ENCODE measurements at regions not wholly inside any gene's neighbourhood (a gene's known extent, or its start where the extent isn't known, plus 50 kb on each side); places are given as distances from the start of the nearest gene placed in this dataset.

- Histone ChIP-seq H3K9ac (ENCODE audit: low read length) (no peak overlapping the region), H3K27me3 (ENCODE audit: low read depth, low read length) (0 out of 2 replicates have a peak, but pooled peaks cover 2% of the 10 kb centered on the region), H3K4me2 (ENCODE audit: low read length) (no peak overlapping the region), H4K20me1 (ENCODE audit: insufficient read depth, low read length) (no peaks in the 10 kb centered on the region), H3K4me3 (ENCODE audit: low read length) (no peak overlapping the region), H2AFZ (ENCODE audit: low read depth, low read length) (no peak overlapping the region), H3K27ac (ENCODE audit: low read length) (no peak overlapping the region), H3K9me3 (ENCODE audit: insufficient read depth, low read length) (no peaks in the 10 kb centered on the region), H3K4me1 (ENCODE audit: low read length) (no peaks in the 10 kb centered on the region), H3K36me3 (replicated peaks; ENCODE audit: low read depth, low read length) (no peaks in the 10 kb centered on the region), H3K79me2 (ENCODE audit: low read length) (no peaks in the 10 kb centered on the region)
- TF ChIP-seq CTCF (IDR thresholded peaks at IDR 0.05; ENCODE audit: low read depth, low read length) (no peak), EZH2phosphoT487 (IDR thresholded peaks at IDR 0.05; ENCODE audit: low read depth) (no peak)
Measured at GRCh38 chr20:39298121-39298520, 336.0 kb downstream of the DHX35 start.

GRCh38 chr20:39295301-39295700, 333.2 kb downstream of the DHX35 start:
- H3K27ac ChIP-seq (ENCODE audit: low read length), result no peak overlapping the region
- TF ChIP-seq EZH2phosphoT487 (IDR thresholded peaks at IDR 0.05; ENCODE audit: low read depth) (no peak), CTCF (IDR thresholded peaks at IDR 0.05; ENCODE audit: low read depth, low read length) (no peak)
- H3K4me3 ChIP-seq (ENCODE audit: low read length), result no peak overlapping the region
- H4K20me1 ChIP-seq (ENCODE audit: insufficient read depth, low read length), result no peaks in the 10 kb centered on the region
- no peak overlapping the region for H2AFZ ChIP-seq (ENCODE audit: low read depth, low read length)
- H3K4me2 ChIP-seq (ENCODE audit: low read length), result no peak overlapping the region
- H3K79me2 ChIP-seq (ENCODE audit: low read length), result no peaks in the 10 kb centered on the region
- H3K4me1 ChIP-seq (ENCODE audit: low read length), result no peaks in the 10 kb centered on the region
- 0 out of 2 replicates have a peak, but pooled peaks cover under 1% of the 10 kb centered on the region for H3K27me3 ChIP-seq (ENCODE audit: low read depth, low read length)
- H3K36me3 ChIP-seq (replicated peaks; ENCODE audit: low read depth, low read length), result no peaks in the 10 kb centered on the region
- no peak overlapping the region for H3K9ac ChIP-seq (ENCODE audit: low read length)
- no peaks in the 10 kb centered on the region for H3K9me3 ChIP-seq (ENCODE audit: insufficient read depth, low read length)

GRCh38 chr20:39294137-39294725, 332.1 kb downstream of the DHX35 start:
- no peaks in the 10 kb centered on the region for H3K79me2 ChIP-seq (ENCODE audit: low read length)
- no peaks in the 10 kb centered on the region for H3K36me3 ChIP-seq (replicated peaks; ENCODE audit: low read depth, low read length)
- no peak overlapping the region for H3K27ac ChIP-seq (ENCODE audit: low read length)
- H2AFZ ChIP-seq (ENCODE audit: low read depth, low read length), result no peak overlapping the region
- H3K4me2 ChIP-seq (ENCODE audit: low read length), result no peak overlapping the region
- no peak overlapping the region for H3K4me3 ChIP-seq (ENCODE audit: low read length)
- H3K9me3 ChIP-seq (ENCODE audit: insufficient read depth, low read length), result no peaks in the 10 kb centered on the region
- TF ChIP-seq EZH2phosphoT487 (IDR thresholded peaks at IDR 0.05; ENCODE audit: low read depth) (no peak), CTCF (IDR thresholded peaks at IDR 0.05; ENCODE audit: low read depth, low read length) (no peak)
- H3K9ac ChIP-seq (ENCODE audit: low read length), result no peak overlapping the region
- H3K4me1 ChIP-seq (ENCODE audit: low read length), result peaks cover under 1% of the 10 kb centered on the region
- no peaks in the 10 kb centered on the region for H3K27me3 ChIP-seq (ENCODE audit: low read depth, low read length)
- H4K20me1 ChIP-seq (ENCODE audit: insufficient read depth, low read length), result no peaks in the 10 kb centered on the region

GRCh38 chr20:39292193-39292736, 330.1 kb downstream of the DHX35 start:
- Histone ChIP-seq H3K4me2 (ENCODE audit: low read length) (no peak overlapping the region), H3K4me1 (ENCODE audit: low read length) (peaks cover 4% of the 10 kb centered on the region), H3K4me3 (ENCODE audit: low read length) (no peak overlapping the region), H4K20me1 (ENCODE audit: insufficient read depth, low read length) (no peaks in the 10 kb centered on the region), H3K27me3 (ENCODE audit: low read depth, low read length) (no peaks in the 10 kb centered on the region), H2AFZ (ENCODE audit: low read depth, low read length) (no peak overlapping the region), H3K9ac (ENCODE audit: low read length) (no peak overlapping the region), H3K9me3 (ENCODE audit: insufficient read depth, low read length) (no peaks in the 10 kb centered on the region), H3K27ac (ENCODE audit: low read length) (no peak overlapping the region), H3K79me2 (ENCODE audit: low read length) (no peaks in the 10 kb centered on the region), H3K36me3 (replicated peaks; ENCODE audit: low read depth, low read length) (no peaks in the 10 kb centered on the region)
- TF ChIP-seq CTCF (IDR thresholded peaks at IDR 0.05; ENCODE audit: low read depth, low read length), result no peak
- no peak for TF ChIP-seq EZH2phosphoT487 (IDR thresholded peaks at IDR 0.05; ENCODE audit: low read depth)
